Aorta (tissue), 5 donors: ENCODE measurements at regions not wholly inside any gene's neighbourhood (a gene's known extent, or its start where the extent isn't known, plus 50 kb on each side); places are given as distances from the start of the nearest gene placed in this dataset.

ENCODE experiments used
- ATAC-seq: fragments of 200-7000 bp; cut with Tn5 transposase; one replicate; pipeline ENCODE4 v1.9.1; 2022; ENCODE audit warnings: moderate library complexity; ENCODE audit not compliant: low FRiP score
- DNase-seq, 2 donors: peaks; one replicate each; pipeline ENCODE4 v3.0.0-alpha.2; 2020
- H3K27ac ChIP-seq, 2 donors: one replicate each; pipeline ENCODE4 v1.5.1; 2013; ENCODE audit warnings: low read length in 2 of 2, mild to moderate bottlenecking in 2 of 2, moderate library complexity in 2 of 2, control low read depth in 1 of 2, inconsistent platforms in 1 of 2, low read depth in 1 of 2
- H3K27me3 ChIP-seq, 2 donors: one replicate each; pipeline ENCODE4 v1.6.1; 2013; ENCODE audit warnings: control low read depth in 1 of 2, low read length in 1 of 2, mild to moderate bottlenecking in 1 of 2, moderate library complexity in 1 of 2; ENCODE audit not compliant: insufficient read depth in 2 of 2, control insufficient read depth in 1 of 2
- H3K36me3 ChIP-seq, 2 donors: one replicate each; pipeline ENCODE4 v1.6.1; 2013; ENCODE audit warnings: control low read depth in 1 of 2, low read length in 1 of 2, mild to moderate bottlenecking in 1 of 2; ENCODE audit not compliant: insufficient read depth in 2 of 2, control insufficient read depth in 1 of 2
- H3K4me1 ChIP-seq, 2 donors: one replicate each; pipeline ENCODE4 v1.6.1; 2013; ENCODE audit warnings: low read length in 2 of 2, control low read depth in 1 of 2, mild to moderate bottlenecking in 1 of 2, moderate library complexity in 1 of 2; ENCODE audit not compliant: insufficient read depth in 2 of 2, control insufficient read depth in 1 of 2
- H3K4me3 ChIP-seq, 2 donors: one replicate each; pipeline ENCODE4 v1.5.1; 2013; ENCODE audit warnings: low read length in 2 of 2, control low read depth in 1 of 2, mild to moderate bottlenecking in 1 of 2
- H3K9me3 ChIP-seq: one replicate; pipeline ENCODE4 v1.6.1; 2013; ENCODE audit warnings: mild to moderate bottlenecking, low read length; ENCODE audit not compliant: control insufficient read depth
- WGBS, 2 donors: extraction: QIAGEN DNeasy Blood & Tissue Kit; methylation state at CpG; one replicate each; pipeline ENCODE4 v1.1.7; 2013; 5-methylcytosine and 5-hydroxymethylcytosine counted together
- intact Hi-C, 2 donors: fragments of 100-400 bp; cut with DNase I; formaldehyde crosslinking; loops; one replicate each; pipeline versions ENCODE4 v1.14.2 to v1.15.0; 2022
- donor health status: healthy with polysubstance abuse.
- donor health status: Bipolar disorder and iron deficiency.
- donor health status: DM: no; HTN: no; CAD: no.
- donor health status: DM: no; HTN: no; CAD: no.
- donor health status: DM: yes; HTN: yes; CAD: no.

GRCh38 chrX:51837451-51837850 is 56.0 kb upstream of the MAGED1 start:
- 68 to 83% methylated on average over 3 of the region's 3 CpGs for WGBS, 2 donors
- Histone ChIP-seq H3K27ac (no peak overlapping the region), H3K36me3 (no peaks in the 10 kb centered on the region), H3K9me3 (no peaks in the 10 kb centered on the region), H3K4me3 (no peak overlapping the region), H3K4me1 (no peaks in the 10 kb centered on the region), H3K27me3 (no peaks in the 10 kb centered on the region)
- ATAC-seq (no peak), DNase-seq (no peak)
- intact Hi-C loops: no loop called here

- no peaks in the 10 kb centered on the region for H3K9me3 ChIP-seq
- no peaks in the 10 kb centered on the region for H3K36me3 ChIP-seq
- H3K4me1 ChIP-seq: no peaks in the 10 kb centered on the region
- DNase-seq: no peak
- intact Hi-C loops: no loop called here
- H3K4me3 ChIP-seq: no peak overlapping the region
- no peaks in the 10 kb centered on the region for H3K27me3 ChIP-seq
- no peak for ATAC-seq
- H3K27ac ChIP-seq: no peak overlapping the region
- WGBS, 2 donors: 51 to 72% methylated on average over 3 of the region's 3 CpGs
These were observed 55.5 kb upstream of the MAGED1 start for GRCh38 chrX:51837921-51838320.
